PC-9 (cell line): ENCODE measurements at regions not wholly inside any gene's neighbourhood (a gene's known extent, or its start where the extent isn't known, plus 50 kb on each side); places are given as distances from the start of the nearest gene placed in this dataset.

Experiments used
- BruUV-seq: library from RNA; stranded (reverse); fragments of 400-500 nt; replicated peaks from 2 replicates; lab custom pipeline; 2021; lab: Mats Ljungman, UMichigan
- CTCF ChIA-PET: fragments of 300-600 bp; sonication (Branson Sonifier 250); formaldehyde crosslinking; loops from one replicate; lab custom pipeline; 2022; ENCODE audit warnings: antibody characterized with exemption; lab: Charles Lee
- POLR2A ChIA-PET: fragments of 300-600 bp; sonication (Branson Sonifier 250); formaldehyde crosslinking; loops from one replicate; lab custom pipeline; 2022; ENCODE audit warnings: antibody characterized with exemption; ENCODE audit not compliant: unreplicated experiment; lab: Charles Lee
- DNase-seq, 2 experiments: peaks; one replicate each; pipeline versions ENCODE4 v3.0.0 to v3.0.0-alpha.2; 2015 to 2022; ENCODE audit warnings: mixed read lengths in 1 of 2
- H2AFZ ChIP-seq: fragments of 200-600 bp; sonication (generic); 2 replicates; pipeline ENCODE4 v1.8.1; 2017; ENCODE audit warnings: antibody characterized with exemption
- H3F3A ChIP-seq: fragments of 200-600 bp; sonication (generic); 2 replicates; pipeline ENCODE4 v1.8.1; 2017; ENCODE audit warnings: antibody characterized with exemption, mild to moderate bottlenecking, low read depth; ENCODE audit not compliant: insufficient read depth
- H3K27ac ChIP-seq: fragments of 200-600 bp; sonication (generic); 2 replicates; pipeline ENCODE4 v1.6.1; 2016; ENCODE audit warnings: mixed run types
- H3K27me3 ChIP-seq: fragments of 200-600 bp; sonication (generic); 2 replicates; pipeline ENCODE4 v1.6.1; 2016; ENCODE audit warnings: low read depth, mixed run types; ENCODE audit not compliant: insufficient read depth
- H3K36me3 ChIP-seq: fragments of 200-600 bp; sonication (generic); 2 replicates; pipeline ENCODE4 v1.6.1; 2016; ENCODE audit warnings: low read depth, mixed run types
- H3K4me1 ChIP-seq: fragments of 200-600 bp; sonication (generic); replicated peaks from 2 replicates; pipeline ENCODE4 v1.6.1; 2016; ENCODE audit warnings: mixed run types; ENCODE audit not compliant: insufficient read depth
- H3K4me2 ChIP-seq: fragments of 200-600 bp; sonication (generic); 2 replicates; pipeline ENCODE4 v1.6.1; 2017; ENCODE audit warnings: mixed run types
- H3K4me3 ChIP-seq: fragments of 200-600 bp; sonication (generic); 2 replicates; pipeline ENCODE4 v1.6.1; 2016; ENCODE audit warnings: mixed run types
- H3K79me2 ChIP-seq: fragments of 200-600 bp; sonication (generic); 2 replicates; pipeline ENCODE4 v1.6.1; 2017; ENCODE audit warnings: low read depth, mixed run types
- H3K9me2 ChIP-seq: fragments of 200-600 bp; sonication (generic); 2 replicates; pipeline ENCODE4 v1.8.1; 2017; ENCODE audit warnings: mild to moderate bottlenecking; ENCODE audit not compliant: insufficient read depth
- H3K9me3 ChIP-seq: fragments of 200-600 bp; sonication (generic); 2 replicates; pipeline ENCODE4 v1.8.1; 2016; ENCODE audit warnings: low read depth; ENCODE audit not compliant: insufficient read depth
- H4K20me1 ChIP-seq: fragments of 200-600 bp; sonication (generic); 2 replicates; pipeline ENCODE4 v1.8.1; 2017; ENCODE audit not compliant: insufficient read depth
- CTCF ChIP-seq: fragments of 200-600 bp; sonication (generic); conservative IDR thresholded peaks from 2 replicates; pipeline ENCODE4 v1.6.1; 2017; ENCODE audit warnings: mixed run types, antibody characterized with exemption, mild to moderate bottlenecking, moderate library complexity
- EZH2 ChIP-seq: fragments of 200-600 bp; sonication (generic); IDR thresholded peaks from 2 replicates; pipeline ENCODE4 v1.8.0; 2017; ENCODE audit warnings: antibody characterized with exemption, low read depth
- intact Hi-C: fragments of 100-400 bp; cut with micrococcal nuclease; formaldehyde crosslinking; loops from one replicate; pipeline ENCODE4 v1.10.0; 2022; ENCODE audit not compliant: unreplicated experiment

- Histone ChIP-seq H3F3A (no peaks in the 10 kb centered on the region), H2AFZ (no peak overlapping the region), H3K27me3 (peaks cover 66% of the 10 kb centered on the region), H3K4me3 (no peak overlapping the region), H4K20me1 (no peaks in the 10 kb centered on the region), H3K79me2 (no peaks in the 10 kb centered on the region), H3K9me2 (no peaks in the 10 kb centered on the region), H3K4me1 (no peaks in the 10 kb centered on the region), H3K9me3 (no peaks in the 10 kb centered on the region), H3K27ac (no peak overlapping the region), H3K36me3 (no peaks in the 10 kb centered on the region), H3K4me2 (no peak overlapping the region)
- TF ChIP-seq EZH2: no peak
- TF ChIP-seq CTCF: no peak
- ChIA-PET CTCF (no interaction called here), POLR2A (no interaction called here)
- DNase-seq: no peak
- no TSS peak for BruUV-seq
- intact Hi-C loops: loop anchor here (1.0 kb wide), 1 partner anchor 442 kb away; no protein-coding TSS in a partner anchor
Observed at GRCh38 chr5:4977416-4978110, 162.6 kb upstream of the ADAMTS16 start.

GRCh38 chr5:4980201-4980600 is 159.9 kb upstream of the ADAMTS16 start:
- Histone ChIP-seq H3K4me3 (no peak overlapping the region), H3K79me2 (no peaks in the 10 kb centered on the region), H3K27ac (no peak overlapping the region), H3K36me3 (no peaks in the 10 kb centered on the region), H3K4me2 (no peak overlapping the region), H3K9me2 (no peaks in the 10 kb centered on the region), H3F3A (no peaks in the 10 kb centered on the region), H3K9me3 (no peaks in the 10 kb centered on the region), H3K4me1 (no peaks in the 10 kb centered on the region), H3K27me3 (peaks cover 79% of the 10 kb centered on the region), H4K20me1 (no peaks in the 10 kb centered on the region), H2AFZ (no peak overlapping the region)
- BruUV-seq: no TSS peak
- no peak for TF ChIP-seq CTCF
- TF ChIP-seq EZH2: no peak
- POLR2A ChIA-PET: no interaction called here
- intact Hi-C loops: no loop called here
- DNase-seq: no peak
- CTCF ChIA-PET: no interaction called here

GRCh38 chr5:4981608-4982007 is 158.5 kb upstream of the ADAMTS16 start:
- H3K27ac ChIP-seq: no peak overlapping the region
- ChIA-PET CTCF (no interaction called here), POLR2A (no interaction called here)
- peaks cover 4% of the 10 kb centered on the region; the same call in 1 of the 2 replicates for H4K20me1 ChIP-seq
- H3K4me1 ChIP-seq: no peaks in the 10 kb centered on the region
- H2AFZ ChIP-seq: no peak overlapping the region
- no TSS peak for BruUV-seq
- H3K27me3 ChIP-seq: peaks cover 77% of the 10 kb centered on the region
- H3K9me2 ChIP-seq: no peaks in the 10 kb centered on the region
- TF ChIP-seq CTCF (no peak), EZH2 (no peak)
- no peaks in the 10 kb centered on the region for H3K36me3 ChIP-seq
- H3K4me3 ChIP-seq: no peak overlapping the region
- H3K79me2 ChIP-seq: no peaks in the 10 kb centered on the region
- no peaks in the 10 kb centered on the region for H3K9me3 ChIP-seq
- intact Hi-C loops: no loop called here
- no peak overlapping the region for H3K4me2 ChIP-seq
- no peaks in the 10 kb centered on the region for H3F3A ChIP-seq
- no peak for DNase-seq
